ENCODE measurements at regions not wholly inside any gene's neighbourhood (a gene's known extent, or its start where the extent isn't known, plus 50 kb on each side); places are given as distances from the start of the nearest gene placed in this dataset.
"Not testable (repeated sequence)": the region's sequence is repeated elsewhere in the genome, so short reads cannot be mapped to it uniquely, and the experiment has no call there.

GRCh38 chr3:177902876-177903275, 633.4 kb upstream of the KCNMB2 start:
- DNase-seq (ENCODE audit: low read depth), result no peak

DNA sequence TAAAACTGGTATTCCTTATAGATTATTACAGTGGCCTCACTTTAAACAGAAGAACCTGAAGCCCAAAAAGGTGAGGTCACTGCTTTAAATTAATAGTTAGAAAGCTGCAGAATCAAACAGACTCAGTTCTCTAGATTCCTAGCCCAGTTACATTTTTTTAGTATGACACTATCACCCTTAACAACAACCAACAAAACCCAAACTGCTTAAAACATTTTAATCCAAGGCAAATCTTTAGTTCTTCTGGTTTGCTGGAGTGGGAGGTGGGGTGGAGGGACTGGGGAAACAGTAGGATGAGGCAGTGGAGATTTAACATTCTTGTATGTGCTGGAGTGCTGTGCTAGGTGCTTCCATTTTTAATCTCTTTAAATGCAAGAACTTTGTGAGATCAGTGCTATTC, 631.6 kb upstream of the KCNMB2 start:
- DNase-seq (ENCODE audit: low read depth), result peak; percentile 38

GRCh38 chr3:177905173-177906125, 630.8 kb upstream of the KCNMB2 start:
- DNase-seq (ENCODE audit: low read depth), result peak; percentile 86

GRCh38 chr3:177906126-177906511, 630.1 kb upstream of the KCNMB2 start:
- DNase-seq (ENCODE audit: low read depth), result peak; percentile 86

DNA sequence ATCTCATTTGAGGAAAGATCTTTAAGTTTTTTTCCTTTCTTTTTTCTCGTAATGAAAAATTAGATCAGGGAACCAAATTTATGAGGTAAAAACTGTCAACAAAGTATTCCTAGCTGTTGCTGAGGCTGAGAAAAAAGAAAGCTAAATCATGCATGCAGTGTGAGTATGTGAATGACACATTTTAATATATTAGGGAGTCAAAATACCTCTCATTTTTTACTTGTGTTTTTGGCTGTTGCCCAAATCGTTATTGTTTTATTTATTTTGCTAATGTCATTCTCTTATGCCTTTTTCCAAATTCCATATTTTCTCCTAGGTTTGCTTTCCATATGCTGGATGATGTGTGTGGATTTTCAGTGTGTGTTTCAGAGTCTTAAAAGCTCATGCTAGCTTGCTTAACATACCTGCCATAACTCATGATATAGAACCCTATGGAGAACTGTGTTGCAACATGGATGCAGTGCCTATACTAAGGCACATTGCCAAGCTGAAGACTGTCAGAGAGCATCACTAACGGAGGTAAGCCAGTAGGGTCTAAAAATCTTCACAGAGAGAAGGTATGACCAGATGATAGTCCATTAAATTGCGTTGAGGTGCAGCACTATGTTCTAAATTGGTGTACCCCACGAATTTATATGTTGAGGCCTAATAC, 629.5 kb upstream of the KCNMB2 start:
- DNase-seq (ENCODE audit: low read depth), result peak; percentile 18

DNA sequence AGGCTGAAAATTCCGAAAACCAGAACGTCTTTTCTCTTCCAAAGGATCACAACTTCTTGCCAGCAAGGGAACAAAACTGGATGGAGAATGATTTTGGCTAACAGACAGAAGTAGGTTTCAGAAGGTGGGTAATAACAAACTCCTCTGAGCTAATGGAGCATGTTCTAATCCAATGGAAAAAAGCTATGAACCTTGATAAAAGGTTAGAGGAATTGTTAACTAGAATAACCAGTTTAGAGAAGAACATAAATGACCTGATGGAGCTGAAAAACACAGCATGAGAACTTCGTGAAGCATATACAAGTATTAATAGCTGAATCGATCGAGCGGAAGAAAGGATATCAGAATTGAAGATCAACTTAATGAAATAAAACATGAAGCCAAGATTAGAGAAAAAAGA, 626.7 kb upstream of the KCNMB2 start:
- not testable (repeated sequence) for DNase-seq (ENCODE audit: low read depth)

- no peak for DNase-seq (ENCODE audit: low read depth)
These were observed 622.0 kb upstream of the KCNMB2 start for GRCh38 chr3:177914224-177914623.

DNA sequence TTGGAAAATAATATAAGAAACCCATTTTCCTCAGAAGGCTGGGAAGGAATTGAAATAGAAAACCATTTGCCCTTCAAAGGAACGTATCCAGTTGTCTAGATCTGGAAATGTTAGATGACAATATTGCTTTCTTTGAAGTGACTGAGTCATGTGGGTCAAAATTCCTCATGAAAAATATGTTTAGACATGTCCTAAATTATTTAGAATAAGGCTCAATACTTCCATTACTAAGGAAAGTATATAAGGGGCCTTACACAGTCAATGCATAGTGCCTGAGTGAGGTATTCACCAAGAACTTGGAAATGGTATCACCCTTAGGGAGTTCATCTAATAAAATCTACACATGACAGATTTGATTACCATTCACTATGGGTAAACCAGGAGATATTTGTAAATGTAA, 619.8 kb upstream of the KCNMB2 start:
- no peak for DNase-seq (ENCODE audit: low read depth)

DNA sequence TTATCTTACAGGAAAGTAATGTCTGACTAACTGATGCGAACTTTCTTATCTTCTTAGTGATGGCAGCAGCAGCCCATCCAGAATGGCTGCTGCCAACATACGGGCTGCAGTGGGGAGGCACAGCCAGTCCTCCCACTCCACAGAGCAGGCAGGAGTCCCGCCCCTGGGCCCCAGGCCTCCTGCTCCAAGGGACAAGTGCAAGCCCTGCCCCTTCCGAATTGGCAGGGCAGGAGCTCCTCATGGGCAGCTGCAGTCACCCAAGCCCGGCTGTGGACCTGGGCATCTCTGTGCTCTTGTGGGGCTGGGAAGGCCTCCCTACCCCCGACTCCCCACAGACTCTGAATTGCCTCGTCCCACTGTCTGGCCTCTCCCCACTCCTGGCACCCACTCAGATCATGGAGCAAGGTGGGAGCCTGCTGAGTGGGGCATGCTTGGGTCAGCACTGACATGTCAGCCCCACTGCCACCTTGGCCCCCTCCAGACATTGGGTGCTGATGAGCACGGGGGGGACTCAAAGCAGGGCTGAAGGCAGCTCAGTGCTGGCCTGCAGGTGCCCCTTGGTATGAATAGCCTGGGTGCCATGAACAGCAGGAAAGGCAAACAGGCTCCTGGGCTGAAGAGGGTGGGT, 618.9 kb upstream of the KCNMB2 start:
- no peak for DNase-seq (ENCODE audit: low read depth)

DNA sequence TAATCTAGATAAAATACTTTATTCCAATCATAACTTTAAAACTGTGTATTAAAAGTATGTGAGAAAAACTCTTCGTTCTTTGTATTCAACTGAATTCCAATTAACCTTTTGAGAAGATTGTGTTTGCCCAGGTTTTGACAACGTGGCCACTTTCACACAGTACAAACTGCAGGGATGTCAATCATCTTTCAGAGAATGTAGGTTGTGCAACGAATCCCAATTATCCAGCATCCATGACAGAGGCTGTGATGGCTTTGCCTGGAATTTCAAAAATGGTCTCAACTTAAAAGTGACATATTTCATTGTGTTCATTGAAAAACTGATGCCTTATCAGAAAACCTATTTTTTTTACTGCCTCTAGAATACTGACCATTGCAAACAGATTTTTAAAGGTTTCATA, 615.1 kb upstream of the KCNMB2 start:
- no peak for DNase-seq (ENCODE audit: low read depth)

- DNase-seq (ENCODE audit: low read depth), result no peak
These were observed 612.0 kb upstream of the KCNMB2 start for GRCh38 chr3:177924261-177924660.

DNA sequence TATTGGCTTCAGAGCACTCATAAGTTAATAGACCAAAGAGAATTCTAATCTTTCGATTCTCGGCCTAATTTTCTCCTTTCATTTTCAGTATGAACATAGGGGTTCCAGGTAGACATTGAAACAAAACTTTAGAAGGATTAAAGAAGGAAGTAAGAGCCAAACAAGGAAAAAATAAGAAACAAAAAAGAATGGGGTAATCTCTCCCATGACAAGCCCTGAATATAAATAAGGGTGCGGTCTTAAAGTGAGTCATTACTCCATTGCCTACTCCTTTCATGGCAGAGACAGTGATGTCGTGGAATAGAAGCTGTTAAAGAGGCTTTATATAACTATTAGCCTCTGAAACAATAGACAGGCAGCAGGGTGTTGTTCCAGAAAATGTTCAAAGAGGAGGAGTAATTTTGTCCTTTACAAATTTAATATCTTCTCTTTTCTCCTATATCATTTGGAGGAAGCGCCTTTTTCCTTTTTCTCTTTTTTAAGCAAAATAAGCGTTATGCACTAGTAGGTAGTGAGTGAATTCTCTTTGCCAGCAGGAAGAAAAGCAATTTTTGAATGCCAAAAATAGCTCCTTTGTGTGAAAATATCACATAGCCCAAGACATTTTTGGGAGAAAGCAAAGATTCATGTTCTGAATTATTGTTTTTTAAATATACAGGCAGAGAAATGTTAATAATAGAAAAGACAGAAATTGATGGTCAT, 607.9 kb upstream of the KCNMB2 start:
- peak; percentile 44 for DNase-seq (ENCODE audit: low read depth)

DNA sequence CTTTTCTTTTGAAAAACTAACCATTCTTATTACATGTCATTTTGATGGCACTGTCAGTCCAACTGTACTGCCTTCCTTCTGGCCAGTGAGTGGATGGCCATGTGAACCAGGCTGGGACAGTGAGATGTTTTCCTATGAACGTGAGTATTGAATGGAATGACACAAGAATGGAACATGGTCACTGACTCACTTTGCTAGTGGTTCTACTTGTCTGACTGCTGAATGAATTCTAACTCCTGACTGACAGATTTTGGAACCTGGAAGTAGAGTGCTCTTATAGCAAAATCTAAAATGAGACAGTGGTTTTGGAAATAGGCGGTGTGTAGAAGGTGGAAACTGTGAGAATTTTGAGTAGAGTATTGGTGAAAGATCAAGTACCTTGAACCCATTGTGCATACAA, 606.9 kb upstream of the KCNMB2 start:
- DNase-seq (ENCODE audit: low read depth), result peak; percentile 26

- DNase-seq (ENCODE audit: low read depth), result peak; percentile 53
These were observed 605.5 kb upstream of the KCNMB2 start for GRCh38 chr3:177930771-177931170.

- no peak for DNase-seq (ENCODE audit: low read depth)
These were observed 604.9 kb upstream of the KCNMB2 start for GRCh38 chr3:177931346-177931745.

DNA sequence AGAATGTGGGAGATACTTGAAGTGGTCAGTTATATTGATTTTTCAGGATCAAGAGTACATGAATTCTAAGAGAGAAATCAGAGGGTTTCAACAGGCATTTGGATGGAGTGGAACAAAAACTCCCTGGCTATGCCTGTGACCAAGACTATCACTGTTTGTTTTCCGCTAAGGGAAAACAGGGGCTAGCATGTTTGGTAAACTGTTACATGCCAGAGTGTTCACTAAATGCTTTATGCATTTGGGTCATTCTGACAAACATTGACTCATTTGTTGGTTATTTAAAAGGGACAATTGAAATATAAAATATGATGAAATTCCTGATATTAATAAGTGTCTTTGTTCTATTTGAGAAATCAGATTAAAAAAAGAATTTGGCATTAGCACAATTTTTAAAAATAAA, 603.9 kb upstream of the KCNMB2 start:
- DNase-seq (ENCODE audit: low read depth), result no peak

- peak; percentile 44 for DNase-seq (ENCODE audit: low read depth)
These were observed 603.2 kb upstream of the KCNMB2 start for GRCh38 chr3:177932750-177933660.

GRCh38 chr3:177934001-177934891, 602.0 kb upstream of the KCNMB2 start:
- peak; percentile 99 for DNase-seq (ENCODE audit: low read depth)

DNA sequence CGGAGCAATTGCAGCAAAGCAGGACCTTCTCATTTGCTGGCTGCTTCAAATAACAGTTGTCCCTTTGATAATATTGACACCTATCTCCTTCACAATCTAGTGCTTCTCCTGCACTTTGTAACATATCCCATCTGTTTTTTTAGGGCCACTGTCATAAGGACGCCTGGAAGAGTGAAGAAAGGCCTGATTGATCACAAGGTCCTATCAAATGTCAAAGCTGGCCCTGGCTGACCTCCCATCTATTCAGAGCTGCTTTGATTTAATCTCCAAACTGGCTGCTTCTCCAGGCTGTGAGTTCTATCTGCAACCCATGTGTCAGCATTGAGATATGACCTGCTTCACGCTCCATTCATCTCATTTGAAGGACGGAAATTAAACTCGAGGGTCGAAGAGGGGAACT, 601.2 kb upstream of the KCNMB2 start:
- no peak for DNase-seq (ENCODE audit: low read depth)

DNA sequence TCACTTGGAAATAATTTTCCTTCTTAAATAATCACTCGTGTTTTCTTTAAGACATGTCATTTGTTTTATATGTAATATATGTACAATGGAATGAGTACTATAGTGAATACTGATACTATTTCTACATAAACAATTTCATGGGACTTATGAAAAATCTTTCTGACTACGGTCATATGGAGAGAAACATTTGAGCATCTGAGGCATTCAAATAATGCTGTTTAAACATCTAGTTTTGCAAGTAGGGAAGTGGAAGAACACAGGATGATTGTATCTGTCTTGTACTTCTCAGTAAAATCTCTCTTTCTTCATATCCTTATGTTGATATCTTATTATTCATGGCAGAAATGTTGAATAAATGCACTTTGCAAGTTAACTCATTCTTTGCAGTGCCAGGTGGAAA, 599.5 kb upstream of the KCNMB2 start:
- DNase-seq (ENCODE audit: low read depth), result peak; percentile 8

Data from amniotic epithelial cell (primary cell).